Stimulated activated CD8-positive, alpha-beta memory T cell treated with anti-CD3 and anti-CD28 coated beads, Interleukin-7, amount 100 ng/mL, for 24 hours (primary cell): ENCODE measurements at regions not wholly inside any gene's neighbourhood (a gene's known extent, or its start where the extent isn't known, plus 50 kb on each side); places are given as distances from the start of the nearest gene placed in this dataset.

ENCODE experiments used
- DNase-seq: peaks from one replicate; pipeline ENCODE4 v3.0.0-alpha.2; 2020; ENCODE audit warnings: low read depth

- DNase-seq = no peak
Observed at GRCh38 chr9:99441829-99442228, 219.7 kb downstream of the SEC61B start.

- no peak for DNase-seq
Observed at GRCh38 chr9:99445371-99445891, 223.3 kb downstream of the SEC61B start.

- DNase-seq = no peak
Observed at GRCh38 chr9:99445920-99446319, 223.8 kb downstream of the SEC61B start.

- no peak for DNase-seq
Observed at GRCh38 chr9:99447951-99448350, 225.9 kb downstream of the SEC61B start.

GRCh38 chr9:99449726-99450125, 227.6 kb downstream of the SEC61B start:
- no peak for DNase-seq

GRCh38 chr9:99451112-99451606, 229.1 kb downstream of the SEC61B start:
- no peak for DNase-seq

GRCh38 chr9:99457406-99457805, 235.3 kb downstream of the SEC61B start:
- DNase-seq = no peak

- DNase-seq = no peak
Observed at GRCh38 chr9:99457981-99458380, 235.9 kb downstream of the SEC61B start.

- no peak for DNase-seq
Observed at GRCh38 chr9:99459919-99460318, 237.8 kb downstream of the SEC61B start.

- no peak for DNase-seq
Observed at GRCh38 chr9:99463131-99463530, 241.0 kb downstream of the SEC61B start.

GRCh38 chr9:99464568-99464967, 242.5 kb downstream of the SEC61B start:
- no peak for DNase-seq

- no peak for DNase-seq
Observed at GRCh38 chr9:99465231-99465907, 243.3 kb downstream of the SEC61B start.

- no peak for DNase-seq
Observed at GRCh38 chr9:99466104-99466503, 244.0 kb downstream of the SEC61B start.

- DNase-seq = no peak
Observed at GRCh38 chr9:99466781-99467180, 244.7 kb downstream of the SEC61B start.

GRCh38 chr9:99471033-99471432, 249.0 kb downstream of the SEC61B start:
- DNase-seq = no peak

- no peak for DNase-seq
Observed at GRCh38 chr9:99472240-99472915, 250.3 kb downstream of the SEC61B start.

- no peak for DNase-seq
Observed at GRCh38 chr9:99472916-99473245, 250.8 kb downstream of the SEC61B start.

GRCh38 chr9:99474186-99474585, 252.1 kb downstream of the SEC61B start:
- DNase-seq = no peak

- no peak for DNase-seq
Observed at GRCh38 chr9:99475401-99476065, 253.5 kb downstream of the SEC61B start.

GRCh38 chr9:99478469-99479027, 256.5 kb downstream of the SEC61B start:
- DNase-seq = no peak

GRCh38 chr9:99479929-99480328, 257.8 kb downstream of the SEC61B start:
- no peak for DNase-seq

GRCh38 chr9:99485459-99485858, 263.4 kb downstream of the SEC61B start:
- DNase-seq = no peak

- DNase-seq = no peak
Observed at GRCh38 chr9:99486684-99487083, 264.6 kb downstream of the SEC61B start.
